Type B pancreatic cell (in vitro differentiated cells): ENCODE measurements at regions not wholly inside any gene's neighbourhood (a gene's known extent, or its start where the extent isn't known, plus 50 kb on each side); places are given as distances from the start of the nearest gene placed in this dataset.

Experiments
- DNase-seq: peaks from one replicate; pipeline ENCODE4 v3.0.0; 2021; ENCODE audit warnings: mixed read lengths; ENCODE audit not compliant: unreplicated experiment; ENCODE audit errors: extremely low spot score
- H3K27ac Mint-ChIP-seq: 2 replicates; pipeline ENCODE4 v1.8.0; 2021; ENCODE audit warnings: mild to moderate bottlenecking, mixed read lengths
- H3K27me3 Mint-ChIP-seq: 2 replicates; pipeline ENCODE4 v1.8.0; 2021; ENCODE audit warnings: mixed read lengths
- H3K36me3 Mint-ChIP-seq: 2 replicates; pipeline ENCODE4 v1.8.0; 2021; ENCODE audit warnings: mixed read lengths
- H3K4me1 Mint-ChIP-seq: one replicate; pipeline ENCODE4 v1.8.0; 2021; ENCODE audit warnings: mixed read lengths; ENCODE audit not compliant: unreplicated experiment
- H3K4me3 Mint-ChIP-seq: 2 replicates; pipeline ENCODE4 v1.8.0; 2021; ENCODE audit warnings: mild to moderate bottlenecking, mixed read lengths
- H3K9me3 Mint-ChIP-seq: 2 replicates; pipeline ENCODE4 v1.8.0; 2021; ENCODE audit warnings: mixed read lengths
- CTCF ChIP-seq: fragments of 200-600 bp; sonication (generic); conservative IDR thresholded peaks from 2 replicates; pipeline ENCODE4 v1.5.0; 2021; ENCODE audit warnings: antibody characterized with exemption, mild to moderate bottlenecking

- peaks cover 8% of the 10 kb centered on the region for H3K4me1 Mint-ChIP-seq
- H3K4me3 Mint-ChIP-seq = no peak overlapping the region
- H3K36me3 Mint-ChIP-seq = no peaks in the 10 kb centered on the region
- DNase-seq = no peak
- no peaks in the 10 kb centered on the region for H3K27me3 Mint-ChIP-seq
- no peak overlapping the region for H3K27ac Mint-ChIP-seq
- no peak for TF ChIP-seq CTCF
- no peaks in the 10 kb centered on the region for H3K9me3 Mint-ChIP-seq
Measured at GRCh38 chr5:54799645-54800044, 185.7 kb downstream of the ESM1 start.

GRCh38 chr5:54795777-54796176 is 189.6 kb downstream of the ESM1 start:
- H3K4me3 Mint-ChIP-seq = no peak overlapping the region
- DNase-seq = no peak
- H3K27me3 Mint-ChIP-seq = no peaks in the 10 kb centered on the region
- no peaks in the 10 kb centered on the region for H3K9me3 Mint-ChIP-seq
- no peak for TF ChIP-seq CTCF
- no peaks in the 10 kb centered on the region for H3K4me1 Mint-ChIP-seq
- H3K36me3 Mint-ChIP-seq = no peaks in the 10 kb centered on the region
- H3K27ac Mint-ChIP-seq = no peak overlapping the region

GRCh38 chr5:54795284-54795683 is 190.1 kb downstream of the ESM1 start:
- H3K4me1 Mint-ChIP-seq = no peaks in the 10 kb centered on the region
- H3K9me3 Mint-ChIP-seq = no peaks in the 10 kb centered on the region
- DNase-seq = no peak
- H3K27ac Mint-ChIP-seq = no peak overlapping the region
- no peak for TF ChIP-seq CTCF
- no peak overlapping the region for H3K4me3 Mint-ChIP-seq
- H3K27me3 Mint-ChIP-seq = no peaks in the 10 kb centered on the region
- H3K36me3 Mint-ChIP-seq = no peaks in the 10 kb centered on the region

GRCh38 chr5:54794135-54794975 is 191.0 kb downstream of the ESM1 start:
- Mint-ChIP-seq H3K27ac (no peak overlapping the region), H3K4me1 (no peaks in the 10 kb centered on the region), H3K4me3 (no peak overlapping the region), H3K9me3 (no peaks in the 10 kb centered on the region), H3K27me3 (no peaks in the 10 kb centered on the region), H3K36me3 (no peaks in the 10 kb centered on the region)
- TF ChIP-seq CTCF = no peak
- no peak for DNase-seq

GRCh38 chr5:54793468-54794134 is 191.8 kb downstream of the ESM1 start:
- no peak for DNase-seq

More at GRCh38 chr5:54793468-54794134, 191.8 kb downstream of the ESM1 start:
- TF ChIP-seq CTCF = no peak
- Mint-ChIP-seq H3K27me3 (no peaks in the 10 kb centered on the region), H3K4me3 (no peak overlapping the region), H3K36me3 (no peaks in the 10 kb centered on the region), H3K9me3 (no peaks in the 10 kb centered on the region), H3K27ac (no peak overlapping the region), H3K4me1 (no peaks in the 10 kb centered on the region)
